ENCODE measurements at regions not wholly inside any gene's neighbourhood (a gene's known extent, or its start where the extent isn't known, plus 50 kb on each side); places are given as distances from the start of the nearest gene placed in this dataset.

GRCh38 chr11:92436034-92436920 lies 211.7 kb downstream of the FAT3 start (continued):
- TF ChIP-seq, protein P1, sequence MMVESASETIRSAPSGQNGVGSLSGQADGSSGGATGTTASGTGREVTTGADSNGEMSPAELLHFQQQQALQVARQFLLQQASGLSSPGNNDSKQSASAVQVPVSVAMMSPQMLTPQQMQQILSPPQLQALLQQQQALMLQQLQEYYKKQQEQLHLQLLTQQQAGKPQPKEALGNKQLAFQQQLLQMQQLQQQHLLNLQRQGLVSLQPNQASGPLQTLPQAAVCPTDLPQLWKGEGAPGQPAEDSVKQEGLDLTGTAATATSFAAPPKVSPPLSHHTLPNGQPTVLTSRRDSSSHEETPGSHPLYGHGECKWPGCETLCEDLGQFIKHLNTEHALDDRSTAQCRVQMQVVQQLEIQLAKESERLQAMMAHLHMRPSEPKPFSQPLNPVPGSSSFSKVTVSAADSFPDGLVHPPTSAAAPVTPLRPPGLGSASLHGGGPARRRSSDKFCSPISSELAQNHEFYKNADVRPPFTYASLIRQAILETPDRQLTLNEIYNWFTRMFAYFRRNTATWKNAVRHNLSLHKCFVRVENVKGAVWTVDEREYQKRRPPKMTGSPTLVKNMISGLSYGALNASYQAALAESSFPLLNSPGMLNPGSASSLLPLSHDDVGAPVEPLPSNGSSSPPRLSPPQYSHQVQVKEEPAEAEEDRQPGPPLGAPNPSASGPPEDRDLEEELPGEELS (CRISPR knock-in tag; IDR thresholded peaks at IDR 0.05; ENCODE audit: borderline replicate concordance): no peak
- TF ChIP-seq, protein P2, sequence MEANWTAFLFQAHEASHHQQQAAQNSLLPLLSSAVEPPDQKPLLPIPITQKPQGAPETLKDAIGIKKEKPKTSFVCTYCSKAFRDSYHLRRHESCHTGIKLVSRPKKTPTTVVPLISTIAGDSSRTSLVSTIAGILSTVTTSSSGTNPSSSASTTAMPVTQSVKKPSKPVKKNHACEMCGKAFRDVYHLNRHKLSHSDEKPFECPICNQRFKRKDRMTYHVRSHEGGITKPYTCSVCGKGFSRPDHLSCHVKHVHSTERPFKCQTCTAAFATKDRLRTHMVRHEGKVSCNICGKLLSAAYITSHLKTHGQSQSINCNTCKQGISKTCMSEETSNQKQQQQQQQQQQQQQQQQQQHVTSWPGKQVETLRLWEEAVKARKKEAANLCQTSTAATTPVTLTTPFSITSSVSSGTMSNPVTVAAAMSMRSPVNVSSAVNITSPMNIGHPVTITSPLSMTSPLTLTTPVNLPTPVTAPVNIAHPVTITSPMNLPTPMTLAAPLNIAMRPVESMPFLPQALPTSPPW (CRISPR knock-in tag; IDR thresholded peaks at IDR 0.05): no peak
- TF ChIP-seq, protein P3, sequence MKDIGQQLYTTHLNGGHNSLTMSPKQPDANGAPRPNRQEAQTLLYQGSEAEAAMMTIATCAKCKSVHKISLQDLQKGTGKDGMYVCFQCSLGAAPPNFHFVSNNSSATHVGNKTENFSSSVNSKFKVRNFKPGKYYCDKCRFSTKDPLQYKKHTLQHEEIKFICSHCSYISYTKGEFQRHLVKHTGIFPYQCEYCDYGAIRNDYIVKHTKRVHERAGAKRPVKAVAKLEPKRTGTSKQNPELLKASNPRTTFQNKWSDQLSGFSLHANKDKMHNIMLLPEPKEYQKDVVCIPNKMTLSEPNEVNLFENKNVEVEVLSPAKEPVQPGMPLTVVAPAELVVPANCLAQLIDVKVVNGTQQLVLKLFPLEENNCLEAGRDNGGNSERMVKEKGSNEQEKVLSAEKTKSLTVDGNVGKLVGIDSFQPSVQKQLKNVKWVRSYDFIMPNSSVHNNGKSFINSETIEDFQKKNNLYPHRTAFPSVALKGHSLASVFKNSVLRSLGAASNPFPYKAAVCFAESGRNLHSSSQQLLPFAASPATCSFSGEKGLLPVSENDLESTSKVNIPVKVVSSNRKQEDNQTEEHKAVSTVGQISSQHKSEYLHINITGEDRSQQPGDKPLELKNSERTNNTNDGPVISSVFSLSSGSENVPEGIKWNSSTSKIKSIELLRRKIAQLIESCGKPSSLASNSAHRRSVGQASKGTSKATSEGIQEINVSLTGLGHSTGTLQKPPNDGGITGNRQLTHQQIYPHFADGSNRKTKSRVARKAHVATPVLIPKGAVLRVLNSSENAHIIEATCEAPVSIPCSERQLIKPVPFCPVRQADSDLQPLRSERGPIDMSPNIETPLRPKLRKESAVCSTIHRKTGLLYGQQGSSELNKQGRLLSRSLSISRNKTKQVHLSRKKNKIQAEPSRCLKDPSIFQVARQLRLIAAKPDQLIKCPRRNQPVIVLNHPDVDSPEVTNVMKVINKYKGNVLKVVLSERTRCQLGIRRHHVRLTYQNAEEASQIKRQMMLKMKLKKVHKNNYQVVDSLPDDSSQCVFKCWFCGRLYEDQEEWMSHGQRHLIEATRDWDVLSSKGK (CRISPR knock-in tag; IDR thresholded peaks at IDR 0.05): no peak
- no peak for TF ChIP-seq MTA3 (IDR thresholded peaks at IDR 0.05; ENCODE audit: borderline replicate concordance)
- TF ChIP-seq SREBF1 (IDR thresholded peaks at IDR 0.05; ENCODE audit: borderline replicate concordance, low read depth, low read length): no peak
- TF ChIP-seq, protein P4, sequence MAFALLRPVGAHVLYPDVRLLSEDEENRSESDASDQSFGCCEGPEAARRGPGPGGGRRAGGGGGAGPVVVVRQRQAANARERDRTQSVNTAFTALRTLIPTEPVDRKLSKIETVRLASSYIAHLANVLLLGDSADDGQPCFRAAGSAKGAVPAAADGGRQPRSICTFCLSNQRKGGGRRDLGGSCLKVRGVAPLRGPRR (CRISPR knock-in tag; IDR thresholded peaks at IDR 0.05): no peak

All from K562 (cell line).